Mucosa of descending colon (tissue), 3 donors: ENCODE measurements at regions not wholly inside any gene's neighbourhood (a gene's known extent, or its start where the extent isn't known, plus 50 kb on each side); places are given as distances from the start of the nearest gene placed in this dataset.
"Not testable (repeated sequence)": the region's sequence is repeated elsewhere in the genome, so short reads cannot be mapped to it uniquely, and the experiment has no call there.

Experiments used
- ATAC-seq: fragments of 200-7000 bp; cut with Tn5 transposase; one replicate; pipeline ENCODE4 v1.9.1; 2020; ENCODE audit warnings: mild to moderate bottlenecking, moderate library complexity
- DNase-seq, 3 donors: peaks; one replicate each; pipeline ENCODE4 v3.0.0-alpha.2; 2020
- H3K36me3 ChIP-seq: fragments of 200-600 bp; one replicate; pipeline ENCODE4 v1.8.0; 2021; ENCODE audit warnings: low read depth, mild to moderate bottlenecking
- H3K4me1 ChIP-seq: fragments of 200-600 bp; one replicate; pipeline ENCODE4 v1.8.0; 2021; ENCODE audit warnings: low read depth, mild to moderate bottlenecking
- H3K4me3 ChIP-seq: fragments of 200-600 bp; one replicate; pipeline ENCODE4 v1.8.0; 2021; ENCODE audit warnings: mild to moderate bottlenecking
- H3K9me3 ChIP-seq: fragments of 200-600 bp; one replicate; pipeline ENCODE4 v1.8.0; 2021; ENCODE audit warnings: mild to moderate bottlenecking
- CTCF ChIP-seq: fragments of 200-600 bp; IDR thresholded peaks from one replicate; pipeline ENCODE4 v1.8.0; 2022; ENCODE audit warnings: antibody characterized with exemption, mild to moderate bottlenecking
- intact Hi-C, 2 donors: fragments of 100-400 bp; cut with DNase I in 1 of 2; cut with micrococcal nuclease in 1 of 2; formaldehyde crosslinking; loops; one replicate each; pipeline versions ENCODE4 v1.11.0 to v1.11.1; 2022; cut with DNase I, micrococcal nuclease
- donor health status: DM: no; HTN: no; CAD: no; lungs with moderate emphysema.
- donor health status: DM: no; HTN: no; CAD: no.
- donor health status: DM: no; HTN: yes; CAD: no.

- intact Hi-C loops, result no loop called here
- Histone ChIP-seq H3K4me1 (no peaks in the 10 kb centered on the region), H3K36me3 (no peaks in the 10 kb centered on the region), H3K4me3 (no peak overlapping the region), H3K9me3 (no peaks in the 10 kb centered on the region)
- no peak for ATAC-seq
- TF ChIP-seq CTCF, result no peak
- no peak for DNase-seq
Observed at GRCh38 chr3:35241236-35241635, 398.1 kb upstream of the ARPP21 start.

DNA sequence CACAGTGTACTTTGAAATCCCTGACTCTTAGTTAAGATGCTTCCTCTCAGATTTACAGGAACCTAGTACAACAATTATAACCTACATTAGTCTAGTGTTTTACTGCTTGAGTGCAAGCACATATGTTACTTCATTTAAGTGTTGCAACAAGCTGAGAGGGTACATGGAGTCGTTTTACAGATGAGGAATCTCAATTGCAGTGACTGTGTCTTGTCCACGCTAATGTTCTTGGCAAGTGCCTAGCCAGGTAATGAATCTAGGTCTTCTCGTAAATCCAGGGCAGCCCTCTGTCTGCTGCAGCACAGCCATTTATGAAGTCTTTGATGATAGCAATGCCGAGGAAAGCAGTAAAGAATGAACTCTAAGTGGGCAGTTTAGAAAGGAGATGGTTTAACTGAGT, 384.4 kb upstream of the ARPP21 start:
- Histone ChIP-seq H3K4me1 (no peaks in the 10 kb centered on the region), H3K36me3 (no peaks in the 10 kb centered on the region), H3K9me3 (no peaks in the 10 kb centered on the region), H3K4me3 (no peak overlapping the region)
- TF ChIP-seq CTCF, result no peak
- ATAC-seq (no peak), DNase-seq (no peak)
- intact Hi-C loops, result no loop called here

GRCh38 chr3:35257641-35258040, 381.7 kb upstream of the ARPP21 start:
- intact Hi-C loops, result no loop called here
- no peak for ATAC-seq

DNA sequence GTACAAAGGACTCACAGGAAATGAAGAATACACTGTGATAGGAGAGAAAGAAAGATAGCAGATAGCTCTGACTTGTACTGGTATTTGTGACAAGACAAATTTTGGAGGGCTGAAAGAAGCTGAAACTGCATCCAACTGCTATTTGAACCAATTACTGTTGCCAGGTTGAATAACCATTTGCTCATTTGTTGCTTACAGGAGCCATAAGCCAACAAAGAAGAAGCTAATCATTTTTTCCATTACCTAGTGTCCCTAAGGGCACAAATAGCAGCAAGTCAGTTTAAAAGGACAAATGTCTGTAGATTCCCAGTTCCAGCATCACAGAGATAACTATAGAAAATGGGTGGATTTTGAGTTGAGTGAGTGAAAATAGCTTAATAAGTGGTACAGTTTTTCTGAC, 376.9 kb upstream of the ARPP21 start:
- Histone ChIP-seq H3K9me3 (no peaks in the 10 kb centered on the region), H3K4me1 (no peaks in the 10 kb centered on the region), H3K4me3 (no peak overlapping the region), H3K36me3 (no peaks in the 10 kb centered on the region)
- ATAC-seq (no peak), DNase-seq (no peak)
- intact Hi-C loops, result no loop called here
- no peak for TF ChIP-seq CTCF

More at GRCh38 chr3:35257641-35258040, 381.7 kb upstream of the ARPP21 start:
- DNase-seq, result no peak
- Histone ChIP-seq H3K9me3 (no peaks in the 10 kb centered on the region), H3K4me1 (no peaks in the 10 kb centered on the region), H3K36me3 (no peaks in the 10 kb centered on the region), H3K4me3 (no peak overlapping the region)
- no peak for TF ChIP-seq CTCF

DNA sequence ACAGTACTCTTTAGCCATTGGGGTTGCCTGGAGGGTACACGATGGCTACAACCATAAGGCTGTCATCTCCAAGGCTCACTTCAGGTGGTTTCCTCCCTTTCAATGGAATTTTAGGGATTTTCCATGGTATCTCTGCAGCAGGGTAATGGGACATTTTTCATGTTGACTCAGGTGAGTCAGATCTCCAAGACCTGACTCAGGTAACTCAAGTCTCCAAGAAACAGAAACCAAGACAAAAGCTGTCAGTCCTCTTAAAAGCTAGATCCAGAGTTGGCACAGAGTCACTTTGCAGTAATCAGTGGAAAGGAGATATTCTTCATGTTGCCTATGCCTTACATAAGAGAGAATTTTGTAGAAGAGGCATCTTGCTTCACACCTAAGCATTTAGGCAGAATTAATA, 375.8 kb upstream of the ARPP21 start:
- no peaks in the 10 kb centered on the region for H3K36me3 ChIP-seq
- H3K4me3 ChIP-seq, result no peak overlapping the region
- no peak for TF ChIP-seq CTCF
- DNase-seq (no peak), ATAC-seq (no peak)
- no peaks in the 10 kb centered on the region for H3K4me1 ChIP-seq
- intact Hi-C loops, result no loop called here
- H3K9me3 ChIP-seq, result no peaks in the 10 kb centered on the region

GRCh38 chr3:35266065-35266464, 373.3 kb upstream of the ARPP21 start:
- intact Hi-C loops, H3K9me3 ChIP-seq, H3K4me1 ChIP-seq, H3K36me3 ChIP-seq, ATAC-seq, DNase-seq, H3K4me3 ChIP-seq: not testable (repeated sequence)
